NT2/D1 (cell line): ENCODE measurements at regions not wholly inside any gene's neighbourhood (a gene's known extent, or its start where the extent isn't known, plus 50 kb on each side); places are given as distances from the start of the nearest gene placed in this dataset.

Experiments used
- SUZ12 ChIP-seq: IDR thresholded peaks from 2 replicates; pipeline ENCODE4 v1.6.1; 2011; ENCODE audit not compliant: insufficient read length, insufficient read depth; ENCODE audit errors: extremely low read depth
- YY1 ChIP-seq: IDR thresholded peaks from 2 replicates; pipeline ENCODE4 v1.6.1; 2011; ENCODE audit not compliant: insufficient read length, insufficient read depth
- ZNF274 ChIP-seq: IDR thresholded peaks from 2 replicates; pipeline ENCODE4 v1.6.1; 2011; ENCODE audit warnings: mild to moderate bottlenecking, low read depth, low read length

DNA sequence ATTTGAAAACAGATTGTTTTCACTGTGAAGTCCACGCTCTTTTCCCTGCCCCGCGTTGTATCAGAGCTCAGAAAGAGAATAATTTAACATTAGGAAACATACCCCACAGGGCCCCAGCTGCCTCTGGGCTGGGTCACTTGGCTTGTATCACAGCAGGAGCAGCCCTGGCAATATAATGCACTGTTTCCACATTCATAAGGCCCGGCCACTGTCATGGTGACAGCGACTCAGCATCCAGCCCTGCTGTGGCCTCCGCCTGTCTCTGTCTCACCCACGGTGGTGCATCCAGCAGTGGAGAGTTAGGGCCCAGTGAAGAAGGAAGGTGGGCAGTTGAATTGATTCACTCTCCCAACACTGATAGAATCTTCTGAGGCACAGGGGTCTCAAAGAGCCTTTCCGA, 188.9 kb downstream of the NSG2 start:
- TF ChIP-seq YY1 (no peak), ZNF274 (no peak), SUZ12 (no peak)
